Thyroid gland (tissue), 4 donors: ENCODE measurements at regions not wholly inside any gene's neighbourhood (a gene's known extent, or its start where the extent isn't known, plus 50 kb on each side); places are given as distances from the start of the nearest gene placed in this dataset.

Experiments used
- POLR2A ChIP-seq, 2 donors: fragments of 450-650 bp; IDR thresholded peaks; one replicate each; pipeline ENCODE4 v1.6.1; 2017; ENCODE audit warnings: antibody characterized with exemption in 2 of 2, mild to moderate bottlenecking in 2 of 2, moderate library complexity in 1 of 2
- TF ChIP-seq, protein P1 (sequence below), 6 experiments: fragments of 200-600 bp in 3 of 6; fragments of 450-650 bp in 3 of 6; sonication (generic) in 3 of 6; IDR thresholded peaks; one replicate each; pipeline ENCODE4 v1.5.1; 2016 to 2019; ENCODE audit warnings: antibody characterized with exemption in 6 of 6, mild to moderate bottlenecking in 2 of 6, inconsistent platforms in 1 of 6, moderate library complexity in 1 of 6

DNA sequence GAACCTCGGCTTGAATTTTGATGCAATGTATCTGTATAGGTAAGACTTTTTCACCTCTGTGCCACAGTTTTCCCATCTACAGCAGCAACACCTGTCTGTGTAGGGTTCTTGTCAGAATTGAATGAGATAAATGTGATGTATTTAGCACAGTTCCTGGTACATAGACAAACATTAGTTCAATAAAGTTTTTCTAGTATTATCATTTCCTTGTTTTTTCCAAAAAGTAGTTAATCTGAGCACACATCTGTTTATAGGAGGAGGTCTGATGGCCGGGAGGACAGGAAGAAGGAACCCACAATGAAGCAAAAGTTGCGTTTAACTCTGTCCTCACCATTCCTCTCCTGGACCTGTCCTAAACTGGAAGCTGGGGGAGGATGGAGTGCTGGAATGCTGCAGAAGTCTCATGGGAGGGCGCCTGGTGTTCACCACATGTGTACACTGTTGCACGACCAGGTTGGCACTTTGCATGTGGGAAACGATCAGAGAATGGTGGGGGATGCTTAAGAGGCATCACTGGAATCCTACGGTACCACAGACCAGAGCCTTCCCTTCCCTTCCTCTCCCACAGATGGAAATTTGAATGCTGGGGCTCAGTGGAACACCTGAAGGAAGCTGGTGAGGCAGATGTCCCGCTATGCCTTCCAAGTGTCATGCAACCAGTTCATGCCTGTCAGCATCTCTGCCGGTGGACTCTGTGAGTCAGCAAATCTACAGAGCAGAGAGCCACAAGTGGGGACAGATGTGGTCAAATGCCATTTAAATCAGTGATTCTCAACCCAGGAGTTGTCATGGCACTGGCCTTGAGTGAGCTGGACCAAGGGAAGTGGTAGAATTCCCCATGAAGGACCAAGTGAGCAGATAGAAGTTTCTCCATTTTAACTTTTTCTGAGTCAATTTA lies 315.6 kb downstream of the DLEU7 start:
- TF ChIP-seq, protein P1, sequence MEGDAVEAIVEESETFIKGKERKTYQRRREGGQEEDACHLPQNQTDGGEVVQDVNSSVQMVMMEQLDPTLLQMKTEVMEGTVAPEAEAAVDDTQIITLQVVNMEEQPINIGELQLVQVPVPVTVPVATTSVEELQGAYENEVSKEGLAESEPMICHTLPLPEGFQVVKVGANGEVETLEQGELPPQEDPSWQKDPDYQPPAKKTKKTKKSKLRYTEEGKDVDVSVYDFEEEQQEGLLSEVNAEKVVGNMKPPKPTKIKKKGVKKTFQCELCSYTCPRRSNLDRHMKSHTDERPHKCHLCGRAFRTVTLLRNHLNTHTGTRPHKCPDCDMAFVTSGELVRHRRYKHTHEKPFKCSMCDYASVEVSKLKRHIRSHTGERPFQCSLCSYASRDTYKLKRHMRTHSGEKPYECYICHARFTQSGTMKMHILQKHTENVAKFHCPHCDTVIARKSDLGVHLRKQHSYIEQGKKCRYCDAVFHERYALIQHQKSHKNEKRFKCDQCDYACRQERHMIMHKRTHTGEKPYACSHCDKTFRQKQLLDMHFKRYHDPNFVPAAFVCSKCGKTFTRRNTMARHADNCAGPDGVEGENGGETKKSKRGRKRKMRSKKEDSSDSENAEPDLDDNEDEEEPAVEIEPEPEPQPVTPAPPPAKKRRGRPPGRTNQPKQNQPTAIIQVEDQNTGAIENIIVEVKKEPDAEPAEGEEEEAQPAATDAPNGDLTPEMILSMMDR (IDR thresholded peaks at IDR 0.05), result no peak
- no peak for TF ChIP-seq POLR2A (IDR thresholded peaks at IDR 0.05)
